Naive thymus-derived CD8-positive, alpha-beta T cell (primary cell): ENCODE measurements at regions not wholly inside any gene's neighbourhood (a gene's known extent, or its start where the extent isn't known, plus 50 kb on each side); places are given as distances from the start of the nearest gene placed in this dataset.

Experiments used
- ATAC-seq, 2 donors: fragments of 150-1000 bp; cut with Tn5 transposase in 1 of 2; sonication (Bioruptor Pico), chemical (Tn5 transposase) in 1 of 2; 1 replicate in 1 of 2; 2 replicates in 1 of 2; pipeline ENCODE4 v1.10.0; 2021; ENCODE audit warnings: mild to moderate bottlenecking in 2 of 2, moderate library complexity in 2 of 2
- POLR2A ChIA-PET: fragments of 350-600 bp; sonication (Branson Sonifier 250); formaldehyde crosslinking; loops from one replicate; lab custom pipeline; 2021; ENCODE audit warnings: antibody characterized with exemption; lab: Charles Lee
- DNase-seq, 10 donors: peaks; one replicate each; pipeline versions ENCODE4 v3.0.0 to v3.0.0-alpha.2; 2020 to 2022
- H3K27ac Mint-ChIP-seq, 10 donors: one replicate each; pipeline ENCODE4 v1.8.0; 2020 to 2022; ENCODE audit warnings: mild to moderate bottlenecking in 10 of 10, mixed read lengths in 10 of 10, moderate library complexity in 4 of 10, inconsistent platforms in 1 of 10
- H3K27me3 Mint-ChIP-seq, 5 donors: one replicate each; pipeline ENCODE4 v1.8.0; 2021 to 2022; ENCODE audit warnings: mixed read lengths in 5 of 5
- H3K36me3 Mint-ChIP-seq, 3 donors: one replicate each; pipeline ENCODE4 v1.8.0; 2020 to 2022; ENCODE audit warnings: mixed read lengths in 3 of 3, mild to moderate bottlenecking in 2 of 3, inconsistent platforms in 1 of 3
- H3K4me1 Mint-ChIP-seq, 4 donors: one replicate each; pipeline ENCODE4 v1.8.0; 2021 to 2022; ENCODE audit warnings: mixed read lengths in 4 of 4
- H3K4me3 Mint-ChIP-seq, 10 donors: one replicate each; pipeline ENCODE4 v1.8.0; 2020 to 2022; ENCODE audit warnings: mild to moderate bottlenecking in 10 of 10, mixed read lengths in 10 of 10, moderate library complexity in 6 of 10, inconsistent platforms in 1 of 10
- H3K9me3 Mint-ChIP-seq, 9 donors: one replicate each; pipeline ENCODE4 v1.8.0; 2020 to 2022; ENCODE audit warnings: mixed read lengths in 9 of 9, mild to moderate bottlenecking in 3 of 9, inconsistent platforms in 1 of 9, moderate library complexity in 1 of 9

DNA sequence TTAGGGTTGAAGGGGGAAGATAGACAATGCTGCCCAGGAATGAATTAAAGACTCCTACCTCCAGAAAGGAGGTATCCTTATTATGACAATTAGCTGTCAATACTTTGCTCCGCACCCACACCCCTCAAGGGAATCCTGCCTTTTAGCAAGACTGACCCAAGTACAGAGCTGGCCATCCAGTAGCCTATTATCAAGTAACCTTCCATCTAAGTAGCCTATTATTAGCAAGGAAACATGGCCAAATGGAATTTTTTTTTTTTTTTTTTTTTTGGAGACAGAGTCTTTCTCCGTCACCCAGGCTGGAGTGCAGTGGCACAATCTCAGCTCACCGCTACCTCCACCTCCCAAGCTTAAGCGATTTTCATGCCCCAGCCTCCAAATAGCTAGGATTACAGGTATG is 161.3 kb downstream of the PMP22 start:
- Mint-ChIP-seq H3K4me3 (no peak overlapping the region), H3K36me3 (no peaks in the 10 kb centered on the region), H3K4me1 (no peaks in the 10 kb centered on the region), H3K27me3 (peaks cover 2 to 14% (median 4%) of the 10 kb centered on the region in 5 donors), H3K27ac (no peak overlapping the region), H3K9me3 (peaks cover 0 to under 1% (median 0%) of the 10 kb centered on the region in 9 donors)
- DNase-seq (no peak), ATAC-seq (no peak)
- POLR2A ChIA-PET, result no interaction called here

GRCh38 chr17:15101175-15101574 is 164.0 kb downstream of the PMP22 start:
- H3K27ac Mint-ChIP-seq, result no peak overlapping the region
- H3K36me3 Mint-ChIP-seq, result no peaks in the 10 kb centered on the region
- peaks cover 0 to 10% (median 0%) of the 10 kb centered on the region in 9 donors for H3K9me3 Mint-ChIP-seq
- no peak overlapping the region for H3K4me3 Mint-ChIP-seq
- ATAC-seq (no peak), DNase-seq (no peak)
- peaks cover 3 to 19% (median 6%) of the 10 kb centered on the region in 5 donors for H3K27me3 Mint-ChIP-seq
- POLR2A ChIA-PET, result no interaction called here
- H3K4me1 Mint-ChIP-seq, result peaks cover 0 to 2% (median 0%) of the 10 kb centered on the region in 4 donors

DNA sequence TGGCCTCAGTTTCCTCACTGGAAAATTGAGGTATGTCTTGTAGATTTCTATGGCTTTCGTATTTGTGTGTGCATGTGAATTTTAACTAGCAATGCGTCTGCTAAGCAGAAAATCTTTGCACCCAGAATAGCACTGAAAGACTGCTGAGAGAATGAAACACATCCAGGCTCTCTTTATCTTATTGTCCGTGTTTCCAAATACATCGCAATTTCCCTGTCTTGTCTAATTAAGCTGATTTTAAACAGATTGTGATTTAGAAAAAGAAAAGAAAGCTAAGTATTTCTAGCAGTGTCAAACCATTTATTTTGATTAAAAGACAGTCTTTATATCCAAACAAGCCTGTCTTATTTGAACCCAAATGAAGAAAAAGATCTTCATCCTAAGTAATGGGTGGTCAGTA is 168.6 kb downstream of the PMP22 start:
- peaks cover 0 to 10% (median 2%) of the 10 kb centered on the region in 9 donors for H3K9me3 Mint-ChIP-seq
- POLR2A ChIA-PET, result no interaction called here
- no peak for DNase-seq
- H3K4me3 Mint-ChIP-seq, result no peak overlapping the region
- peaks cover 0 to 2% (median 0%) of the 10 kb centered on the region in 4 donors for H3K4me1 Mint-ChIP-seq
- no peaks in the 10 kb centered on the region for H3K36me3 Mint-ChIP-seq
- ATAC-seq, result no peak
- H3K27ac Mint-ChIP-seq, result no peak overlapping the region
- peaks cover 4 to 20% (median 6%) of the 10 kb centered on the region in 5 donors for H3K27me3 Mint-ChIP-seq

DNA sequence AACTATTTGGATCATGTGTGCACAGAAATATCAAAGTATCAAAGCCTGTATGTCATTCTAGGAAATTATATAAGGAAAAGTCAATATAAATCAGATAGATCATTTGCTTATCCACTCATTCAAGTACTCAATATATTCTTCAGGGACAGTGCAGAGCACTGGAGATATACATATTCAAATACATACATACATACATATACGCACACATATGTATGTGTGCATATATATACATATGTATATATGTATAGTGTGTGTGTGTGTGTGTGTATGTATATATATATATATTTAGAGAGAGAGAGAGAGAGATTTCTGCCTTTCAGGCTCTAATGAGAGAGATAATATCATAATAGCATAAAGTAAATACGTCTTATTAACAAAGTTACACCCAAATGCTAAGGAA is 169.2 kb downstream of the PMP22 start:
- DNase-seq, result no peak
- ATAC-seq, result no peak
- H3K27me3 Mint-ChIP-seq, result peaks cover 4 to 20% (median 6%) of the 10 kb centered on the region in 5 donors
- no peak overlapping the region for H3K27ac Mint-ChIP-seq
- no peaks in the 10 kb centered on the region for H3K36me3 Mint-ChIP-seq
- H3K4me1 Mint-ChIP-seq, result peaks cover 0 to 2% (median 0%) of the 10 kb centered on the region in 4 donors
- POLR2A ChIA-PET, result no interaction called here
- no peak overlapping the region for H3K4me3 Mint-ChIP-seq
- peaks cover 0 to 10% (median 2%) of the 10 kb centered on the region in 9 donors for H3K9me3 Mint-ChIP-seq

DNA sequence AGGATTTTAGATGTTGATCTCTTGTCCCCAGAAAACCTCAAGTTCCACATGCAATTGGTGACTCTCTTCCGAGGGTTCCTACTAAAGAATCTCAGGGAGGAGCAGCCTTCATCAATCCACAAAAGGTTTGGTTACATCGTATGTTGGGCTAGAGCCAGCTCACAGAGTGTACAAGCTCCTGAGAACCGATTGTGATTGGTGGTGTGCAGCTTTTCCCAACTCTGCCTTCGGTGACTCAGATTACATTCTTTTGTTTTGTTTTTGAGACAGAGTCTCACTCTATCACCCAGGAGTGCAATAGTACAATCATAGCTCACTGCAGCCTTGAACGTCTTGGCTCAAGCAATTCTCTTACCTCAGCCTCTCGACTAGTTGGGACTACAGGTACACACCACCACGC is 172.4 kb downstream of the PMP22 start:
- no peak overlapping the region for H3K4me3 Mint-ChIP-seq
- no peak overlapping the region for H3K27ac Mint-ChIP-seq
- H3K27me3 Mint-ChIP-seq, result peaks cover 7 to 45% (median 9%) of the 10 kb centered on the region in 5 donors
- peaks cover 0 to 2% (median 0%) of the 10 kb centered on the region in 4 donors for H3K4me1 Mint-ChIP-seq
- POLR2A ChIA-PET, result no interaction called here
- ATAC-seq, result no peak
- DNase-seq, result no peak
- peaks cover 0 to 4% (median 0%) of the 10 kb centered on the region in 9 donors for H3K9me3 Mint-ChIP-seq
- no peaks in the 10 kb centered on the region for H3K36me3 Mint-ChIP-seq

DNA sequence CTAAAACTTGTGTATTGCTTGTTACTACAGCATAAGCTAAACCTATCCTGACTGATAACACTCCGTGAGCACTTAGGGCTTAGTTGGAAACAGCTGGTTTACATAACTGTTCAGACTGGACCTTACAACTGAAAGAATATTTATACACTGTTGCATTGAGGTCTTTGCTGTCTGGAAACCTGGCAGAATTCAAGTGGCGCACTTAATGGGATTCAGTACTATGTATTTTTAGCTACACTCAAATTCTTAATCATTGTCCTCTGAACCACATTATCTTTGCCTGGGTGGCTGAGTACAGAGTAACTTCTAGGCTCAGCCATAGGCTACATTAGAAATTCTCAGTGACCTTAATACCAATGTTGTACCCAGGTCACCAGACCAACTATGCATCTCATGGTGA is 172.9 kb downstream of the PMP22 start:
- Mint-ChIP-seq H3K4me1 (peaks cover 0 to 2% (median 0%) of the 10 kb centered on the region in 4 donors), H3K9me3 (peaks cover 0 to 4% (median 0%) of the 10 kb centered on the region in 9 donors), H3K36me3 (no peaks in the 10 kb centered on the region), H3K4me3 (no peak overlapping the region), H3K27me3 (peaks cover 7 to 49% (median 10%) of the 10 kb centered on the region in 5 donors), H3K27ac (no peak overlapping the region)
- POLR2A ChIA-PET, result no interaction called here
- no peak for ATAC-seq
- no peak for DNase-seq

DNA sequence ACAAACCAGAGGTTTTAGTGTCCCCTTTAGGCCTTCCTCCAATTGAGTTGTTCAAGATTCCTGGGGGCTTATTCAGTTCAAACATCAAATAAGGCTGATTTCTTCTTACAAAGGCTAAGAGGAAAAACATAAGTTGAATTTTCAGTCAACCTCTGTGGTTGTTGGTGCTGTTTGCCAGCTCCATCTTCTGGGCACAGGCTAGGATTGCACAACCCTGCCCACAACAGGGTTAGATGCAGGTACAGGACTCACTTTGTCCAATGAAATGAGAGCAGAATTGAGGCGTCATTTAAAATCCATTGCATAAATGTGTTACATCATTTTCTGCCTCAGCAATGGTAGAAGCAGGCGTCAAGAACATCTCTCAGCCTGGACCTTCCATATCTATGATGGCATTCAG is 173.3 kb downstream of the PMP22 start:
- no peak overlapping the region for H3K27ac Mint-ChIP-seq
- no peak for DNase-seq

GRCh38 chr17:15090533-15090932 is 174.6 kb downstream of the PMP22 start:
- H3K4me1 Mint-ChIP-seq, result no peaks in the 10 kb centered on the region
- no peak for DNase-seq
- H3K36me3 Mint-ChIP-seq, result no peaks in the 10 kb centered on the region
- H3K4me3 Mint-ChIP-seq, result no peak overlapping the region
- no peak for ATAC-seq
- no peak overlapping the region for H3K27ac Mint-ChIP-seq
- peaks cover 0 to 4% (median 0%) of the 10 kb centered on the region in 9 donors for H3K9me3 Mint-ChIP-seq
- H3K27me3 Mint-ChIP-seq, result peaks cover 9 to 49% (median 11%) of the 10 kb centered on the region in 5 donors
- POLR2A ChIA-PET, result no interaction called here

More for the DNA sequence above, 173.3 kb downstream of the PMP22 start:
- Mint-ChIP-seq H3K27me3 (peaks cover 7 to 49% (median 10%) of the 10 kb centered on the region in 5 donors), H3K9me3 (peaks cover 0 to 4% (median 0%) of the 10 kb centered on the region in 9 donors), H3K4me3 (no peak overlapping the region), H3K36me3 (no peaks in the 10 kb centered on the region), H3K4me1 (no peaks in the 10 kb centered on the region)
- POLR2A ChIA-PET, result no interaction called here
- ATAC-seq, result no peak

DNA sequence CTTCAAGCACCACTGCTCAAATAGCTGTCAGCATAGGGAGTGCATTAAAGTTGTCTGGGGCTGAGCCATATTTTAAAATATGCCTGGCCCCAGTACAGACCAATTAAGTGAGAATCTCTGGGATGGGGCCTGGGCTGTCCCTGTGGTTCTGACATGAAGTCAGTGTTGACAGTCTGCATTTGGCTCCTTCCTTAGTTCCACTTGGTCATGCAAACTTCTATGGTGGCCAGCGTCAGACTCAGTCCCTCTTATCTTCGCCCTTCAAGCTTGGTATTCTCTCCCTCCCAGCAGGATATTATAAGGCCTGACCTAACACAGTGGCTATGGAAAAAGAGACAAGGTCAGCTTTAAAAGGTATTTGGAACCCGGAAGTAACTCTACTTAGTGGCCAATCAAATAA is 177.2 kb downstream of the PMP22 start:
- peaks cover 9 to 29% (median 11%) of the 10 kb centered on the region in 5 donors for H3K27me3 Mint-ChIP-seq
- H3K27ac Mint-ChIP-seq, result no peak overlapping the region
- DNase-seq, result no peak
- no peak overlapping the region for H3K4me3 Mint-ChIP-seq
- peaks cover 0 to 2% (median 0%) of the 10 kb centered on the region in 9 donors for H3K9me3 Mint-ChIP-seq
- no peak for ATAC-seq
- no peaks in the 10 kb centered on the region for H3K4me1 Mint-ChIP-seq
- POLR2A ChIA-PET, result no interaction called here
- no peaks in the 10 kb centered on the region for H3K36me3 Mint-ChIP-seq

DNA sequence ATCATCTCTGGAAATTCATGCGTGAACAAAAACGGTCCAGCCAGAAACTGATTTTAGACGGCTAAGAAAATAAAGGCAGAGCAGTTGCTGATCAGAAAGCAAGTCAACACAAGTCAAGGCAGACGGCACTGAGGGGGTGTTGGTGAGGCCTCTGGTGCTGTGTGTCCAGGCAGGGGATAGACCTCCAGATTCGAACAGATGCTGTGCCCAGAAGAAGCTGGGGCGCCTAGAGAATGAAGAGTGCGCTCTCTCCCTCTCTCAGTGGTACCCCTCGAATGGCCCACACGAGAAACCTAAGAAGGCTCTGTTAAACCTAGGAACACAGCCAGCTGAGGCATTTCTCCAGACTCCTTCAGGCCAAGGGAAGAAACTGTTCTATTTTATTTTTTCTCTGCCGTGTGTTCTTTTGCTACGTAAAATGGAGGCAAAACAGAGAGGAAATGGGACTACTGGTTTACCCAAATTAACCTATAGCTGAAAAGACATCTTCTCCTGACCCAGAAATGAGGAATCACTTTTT is 178.3 kb downstream of the PMP22 start:
- Mint-ChIP-seq H3K27me3 (peaks cover 9 to 37% (median 15%) of the 10 kb centered on the region in 5 donors), H3K36me3 (no peaks in the 10 kb centered on the region), H3K4me1 (no peaks in the 10 kb centered on the region), H3K4me3 (no peak overlapping the region), H3K9me3 (peaks cover 0 to 2% (median 0%) of the 10 kb centered on the region in 9 donors), H3K27ac (no peak overlapping the region)
- POLR2A ChIA-PET, result no interaction called here
- ATAC-seq, result no peak
- DNase-seq, result no peak

DNA sequence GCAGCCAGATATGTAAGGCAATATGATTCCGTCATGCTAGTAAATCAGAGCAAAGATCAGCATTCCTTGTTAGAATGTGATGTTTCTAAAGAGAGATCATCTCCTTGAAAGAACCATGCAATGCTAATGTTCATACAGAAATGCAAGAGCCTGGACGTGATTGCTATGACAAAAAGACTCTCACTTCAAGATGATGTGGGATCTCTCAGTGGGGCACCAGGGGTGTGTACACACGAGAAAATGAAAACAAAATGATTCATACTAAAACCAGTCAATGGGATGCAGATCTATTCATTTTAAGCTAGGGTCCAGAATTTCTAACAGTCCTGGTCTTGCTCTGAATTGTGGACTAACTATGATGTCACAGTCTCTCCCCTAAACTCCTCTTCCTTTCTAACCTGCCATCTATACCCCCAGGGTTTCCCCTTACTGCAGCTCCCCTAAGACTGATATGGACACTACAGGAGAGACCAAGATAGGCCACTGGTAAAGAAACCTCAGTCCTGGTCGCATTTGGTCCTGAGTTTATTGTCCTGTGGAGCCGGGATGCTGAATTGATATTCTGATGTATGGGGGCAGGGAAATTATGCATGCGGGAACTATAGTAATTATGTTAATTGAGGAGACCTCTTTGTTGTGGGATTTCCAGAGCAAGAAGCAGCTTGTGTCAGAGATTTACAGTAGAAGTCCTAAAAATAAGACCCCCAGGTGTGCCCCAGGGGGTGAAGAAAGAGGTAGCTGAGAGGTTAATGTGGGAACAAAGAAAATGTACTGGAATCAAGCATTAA is 179.0 kb downstream of the PMP22 start:
- Mint-ChIP-seq H3K9me3 (peaks cover 0 to 2% (median 0%) of the 10 kb centered on the region in 9 donors), H3K4me3 (no peak overlapping the region), H3K4me1 (no peaks in the 10 kb centered on the region), H3K27me3 (peaks cover 9 to 37% (median 15%) of the 10 kb centered on the region in 5 donors), H3K36me3 (no peaks in the 10 kb centered on the region), H3K27ac (no peak overlapping the region)
- POLR2A ChIA-PET, result no interaction called here
- DNase-seq, result no peak
- ATAC-seq, result no peak

DNA sequence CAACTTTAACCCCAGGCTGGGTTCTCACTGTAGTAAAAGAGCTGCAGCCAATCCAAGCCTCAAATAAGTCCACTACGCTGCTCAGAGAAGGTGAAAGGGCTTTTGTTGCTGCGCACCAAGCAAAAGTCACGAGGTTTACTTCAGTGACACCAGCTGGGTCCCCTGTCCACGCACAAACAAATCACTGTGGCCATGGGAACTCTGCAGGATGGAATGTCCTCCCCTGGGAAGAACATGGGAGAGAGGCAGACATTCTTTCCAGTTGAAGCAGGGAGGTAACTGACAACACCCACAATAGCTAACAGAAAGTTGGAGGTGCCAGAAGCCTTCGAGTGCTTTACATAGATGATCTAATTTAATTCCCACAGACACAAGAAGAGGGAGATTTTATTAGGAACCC is 181.9 kb downstream of the PMP22 start:
- POLR2A ChIA-PET, result no interaction called here
- Mint-ChIP-seq H3K9me3 (peaks cover 0 to 2% (median 0%) of the 10 kb centered on the region in 9 donors), H3K27me3 (peaks cover 6 to 18% (median 13%) of the 10 kb centered on the region in 5 donors), H3K27ac (no peak overlapping the region), H3K36me3 (no peaks in the 10 kb centered on the region), H3K4me3 (no peak overlapping the region), H3K4me1 (no peaks in the 10 kb centered on the region)
- DNase-seq, result no peak
- no peak for ATAC-seq

- POLR2A ChIA-PET, result no interaction called here
- H3K27me3 Mint-ChIP-seq, result peaks cover 3 to 18% (median 9%) of the 10 kb centered on the region in 5 donors
Observed at GRCh38 chr17:15081008-15081407, 184.1 kb downstream of the PMP22 start.

More at GRCh38 chr17:15081008-15081407, 184.1 kb downstream of the PMP22 start:
- Mint-ChIP-seq H3K36me3 (no peaks in the 10 kb centered on the region), H3K27ac (no peak overlapping the region), H3K4me3 (no peak overlapping the region), H3K4me1 (no peaks in the 10 kb centered on the region), H3K9me3 (no peaks in the 10 kb centered on the region)
- ATAC-seq (no peak), DNase-seq (no peak)
